Prostate gland (tissue), 2 donors: ENCODE measurements at regions not wholly inside any gene's neighbourhood (a gene's known extent, or its start where the extent isn't known, plus 50 kb on each side); places are given as distances from the start of the nearest gene placed in this dataset.

ENCODE experiments used
- CTCF ChIP-seq, 4 experiments: fragments of 200-600 bp in 2 of 4; fragments of 450-650 bp in 2 of 4; sonication (generic) in 2 of 4; IDR thresholded peaks; 1 replicate in 3 of 4; 2 replicates in 1 of 4; pipeline ENCODE4 v1.5.1; 2016 to 2019; ENCODE audit warnings: antibody characterized with exemption in 4 of 4, mild to moderate bottlenecking in 2 of 4, moderate library complexity in 2 of 4
- POLR2A ChIP-seq: fragments of 450-650 bp; IDR thresholded peaks from one replicate; pipeline ENCODE4 v1.6.1; 2016; ENCODE audit warnings: antibody characterized with exemption, mild to moderate bottlenecking
- POLR2AphosphoS5 ChIP-seq: sonication (generic); formaldehyde crosslinking; IDR thresholded peaks from one replicate; pipeline ENCODE4 v1.6.1; 2017; ENCODE audit warnings: antibody characterized with exemption

GRCh38 chr16:65771707-65772106 is 594.8 kb upstream of the CDH5 start:
- TF ChIP-seq POLR2A (no peak), CTCF (IDR thresholded peaks at IDR 0.05) (no peak), POLR2AphosphoS5 (no peak)
